RWPE1 (cell line): ENCODE measurements at regions not wholly inside any gene's neighbourhood (a gene's known extent, or its start where the extent isn't known, plus 50 kb on each side); places are given as distances from the start of the nearest gene placed in this dataset.

Source experiments
- CTCF ChIA-PET: fragments of 350-600 bp; sonication (Branson Sonifier 250); formaldehyde crosslinking; extraction: SDS; loops from one replicate; lab custom pipeline; 2021; lab: Yijun Ruan, JAX
- POLR2A ChIA-PET: fragments of 400-600 bp; formaldehyde crosslinking; extraction: SDS; loops from one replicate; lab custom pipeline; 2020; ENCODE audit warnings: antibody characterized with exemption; ENCODE audit not compliant: low non-redundant PET; lab: Yijun Ruan, JAX
- DNase-seq: peaks from one replicate; pipeline ENCODE4 v3.0.0; 2012; ENCODE audit warnings: low spot score
- H3K27ac ChIP-seq: fragments of 450-650 bp; 2 replicates; pipeline ENCODE4 v1.5.1; 2017
- CTCF ChIP-seq: fragments of 450-650 bp; conservative IDR thresholded peaks from 2 replicates; pipeline ENCODE4 v1.5.1; 2017; ENCODE audit warnings: low read depth, mild to moderate bottlenecking

GRCh38 chr9:78962156-78962555, 609.6 kb upstream of the TLE4 start:
- ChIA-PET POLR2A (no interaction called here), CTCF (no interaction called here)
- H3K27ac ChIP-seq: no peak overlapping the region

GRCh38 chr9:78963911-78964310, 607.9 kb upstream of the TLE4 start:
- CTCF ChIA-PET: no interaction called here
- TF ChIP-seq CTCF: no peak
- no peak overlapping the region for H3K27ac ChIP-seq
- DNase-seq: no peak
- POLR2A ChIA-PET: no interaction called here

More at GRCh38 chr9:78962156-78962555, 609.6 kb upstream of the TLE4 start:
- no peak for TF ChIP-seq CTCF
- no peak for DNase-seq

GRCh38 chr9:78967596-78968217, 604.1 kb upstream of the TLE4 start:
- POLR2A ChIA-PET: no interaction called here
- DNase-seq: no peak
- TF ChIP-seq CTCF: no peak
- H3K27ac ChIP-seq: no peak overlapping the region
- CTCF ChIA-PET: interaction anchor here (0.6 kb wide), 1 partner anchor 97 kb away, joined by 4 read pairs; no protein-coding TSS in a partner anchor

- no peak for TF ChIP-seq CTCF
- ChIA-PET CTCF (interaction anchor here (0.6 kb wide), 1 partner anchor 87 kb away, joined by 3 read pairs; no protein-coding TSS in a partner anchor), POLR2A (no interaction called here)
- DNase-seq: no peak
- no peak overlapping the region for H3K27ac ChIP-seq
Observed at GRCh38 chr9:78970375-78970774, 601.4 kb upstream of the TLE4 start.

GRCh38 chr9:78971540-78971939, 600.2 kb upstream of the TLE4 start:
- no peak for TF ChIP-seq CTCF
- no peak overlapping the region for H3K27ac ChIP-seq
- DNase-seq: no peak
- ChIA-PET CTCF (no interaction called here), POLR2A (no interaction called here)

GRCh38 chr9:78972303-78972999, 599.3 kb upstream of the TLE4 start:
- ChIA-PET CTCF (no interaction called here), POLR2A (no interaction called here)
- DNase-seq: no peak

More at GRCh38 chr9:78972303-78972999, 599.3 kb upstream of the TLE4 start:
- no peak overlapping the region for H3K27ac ChIP-seq
- TF ChIP-seq CTCF: no peak
